ENCODE measurements at regions not wholly inside any gene's neighbourhood (a gene's known extent, or its start where the extent isn't known, plus 50 kb on each side); places are given as distances from the start of the nearest gene placed in this dataset.

- no peak for DNase-seq (ENCODE audit: low read depth)
These were observed 299.0 kb downstream of the TTC6 start for GRCh38 chr14:37894463-37894862.

GRCh38 chr14:37899365-37899764, 303.9 kb downstream of the TTC6 start:
- DNase-seq (ENCODE audit: low read depth) = no peak

GRCh38 chr14:37900561-37900960, 305.1 kb downstream of the TTC6 start:
- no peak for DNase-seq (ENCODE audit: low read depth)

- DNase-seq (ENCODE audit: low read depth) = peak; percentile 3
These were observed 305.7 kb upstream of the SSTR1 start for GRCh38 chr14:37901978-37902377.

GRCh38 chr14:37903343-37904191, 304.1 kb upstream of the SSTR1 start:
- DNase-seq (ENCODE audit: low read depth) = peak; percentile 9

GRCh38 chr14:37924622-37925021, 283.1 kb upstream of the SSTR1 start:
- DNase-seq (ENCODE audit: low read depth) = no peak

- DNase-seq (ENCODE audit: low read depth) = no peak
These were observed 275.7 kb upstream of the SSTR1 start for GRCh38 chr14:37932008-37932407.

- DNase-seq (ENCODE audit: low read depth) = no peak
These were observed 275.2 kb upstream of the SSTR1 start for GRCh38 chr14:37932481-37932880.

GRCh38 chr14:37936971-37937370, 270.7 kb upstream of the SSTR1 start:
- DNase-seq (ENCODE audit: low read depth) = no peak

- no peak for DNase-seq (ENCODE audit: low read depth)
These were observed 268.2 kb upstream of the SSTR1 start for GRCh38 chr14:37939442-37940028.

- no peak for DNase-seq (ENCODE audit: low read depth)
These were observed 261.7 kb upstream of the SSTR1 start for GRCh38 chr14:37945959-37946358.

- DNase-seq (ENCODE audit: low read depth) = no peak
These were observed 260.9 kb upstream of the SSTR1 start for GRCh38 chr14:37946819-37947218.

- no peak for DNase-seq (ENCODE audit: low read depth)
These were observed 259.4 kb upstream of the SSTR1 start for GRCh38 chr14:37948266-37948665.

- no peak for DNase-seq (ENCODE audit: low read depth)
These were observed 239.0 kb upstream of the SSTR1 start for GRCh38 chr14:37968664-37969240.

- DNase-seq (ENCODE audit: low read depth) = no peak
These were observed 238.2 kb upstream of the SSTR1 start for GRCh38 chr14:37969511-37969979.

GRCh38 chr14:37970696-37971095, 237.0 kb upstream of the SSTR1 start:
- no peak for DNase-seq (ENCODE audit: low read depth)

GRCh38 chr14:37972941-37973887, 234.5 kb upstream of the SSTR1 start:
- no peak for DNase-seq (ENCODE audit: low read depth)

GRCh38 chr14:37974421-37974820, 233.3 kb upstream of the SSTR1 start:
- DNase-seq (ENCODE audit: low read depth) = no peak

GRCh38 chr14:37977481-37977880, 230.2 kb upstream of the SSTR1 start:
- DNase-seq (ENCODE audit: low read depth) = no peak

GRCh38 chr14:37985826-37986470, 221.8 kb upstream of the SSTR1 start:
- DNase-seq (ENCODE audit: low read depth) = peak; percentile 10

- no peak for DNase-seq (ENCODE audit: low read depth)
These were observed 219.2 kb upstream of the SSTR1 start for GRCh38 chr14:37988472-37988871.

GRCh38 chr14:37991027-37991426, 216.7 kb upstream of the SSTR1 start:
- no peak for DNase-seq (ENCODE audit: low read depth)
